GM12872 (cell line): ENCODE measurements at regions not wholly inside any gene's neighbourhood (a gene's known extent, or its start where the extent isn't known, plus 50 kb on each side); places are given as distances from the start of the nearest gene placed in this dataset.

Experiments used
- CTCF ChIP-seq: IDR thresholded peaks from 3 replicates; pipeline ENCODE4 v1.5.1; 2011; ENCODE audit warnings: low read depth, mild to moderate bottlenecking, low read length, moderate library complexity; ENCODE audit not compliant: insufficient read depth

- no peak for TF ChIP-seq CTCF
These were observed 57.7 kb upstream of the LRP1B start for GRCh38 chr2:142188562-142188961.

- peak; percentile 62 for TF ChIP-seq CTCF
These were observed 50.2 kb upstream of the LRP1B start for GRCh38 chr2:142180820-142181533.
